ENCODE measurements at regions not wholly inside any gene's neighbourhood (a gene's known extent, or its start where the extent isn't known, plus 50 kb on each side); places are given as distances from the start of the nearest gene placed in this dataset.

GRCh38 chr14:29175706-29176105 is 409.1 kb downstream of the FOXG1 start:
- no peak for TF ChIP-seq USF1 (IDR thresholded peaks at IDR 0.05)
- TF ChIP-seq TCF12 (IDR thresholded peaks at IDR 0.05; ENCODE audit: low read depth): no peak
- TF ChIP-seq CEBPB (IDR thresholded peaks at IDR 0.05): no peak
- no peak for TF ChIP-seq EP300 (IDR thresholded peaks at IDR 0.05; ENCODE audit: borderline replicate concordance)
